ENCODE measurements at regions not wholly inside any gene's neighbourhood (a gene's known extent, or its start where the extent isn't known, plus 50 kb on each side); places are given as distances from the start of the nearest gene placed in this dataset.

DNA sequence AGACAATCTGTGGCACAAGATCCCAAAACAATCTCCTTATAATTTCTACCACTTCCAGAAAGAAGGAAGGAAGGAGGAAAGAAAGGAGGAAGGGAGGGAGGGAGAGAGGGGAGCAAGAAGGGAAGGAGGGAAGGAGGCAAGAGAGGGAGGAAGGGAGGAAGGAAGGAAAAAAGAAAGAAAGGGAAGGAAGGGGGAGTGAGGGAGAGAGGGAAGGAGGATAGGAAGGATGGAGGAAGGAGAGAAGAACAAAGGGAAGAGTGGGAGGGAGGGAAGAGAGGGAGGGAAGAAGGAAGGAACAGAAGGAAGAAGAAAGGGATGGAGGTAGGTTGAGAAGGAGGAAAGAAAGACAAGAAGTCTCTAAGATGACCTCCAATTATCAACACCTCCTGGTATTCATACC, 185.5 kb upstream of the NFE2L3 start:
- DNase-seq = no peak

DNA sequence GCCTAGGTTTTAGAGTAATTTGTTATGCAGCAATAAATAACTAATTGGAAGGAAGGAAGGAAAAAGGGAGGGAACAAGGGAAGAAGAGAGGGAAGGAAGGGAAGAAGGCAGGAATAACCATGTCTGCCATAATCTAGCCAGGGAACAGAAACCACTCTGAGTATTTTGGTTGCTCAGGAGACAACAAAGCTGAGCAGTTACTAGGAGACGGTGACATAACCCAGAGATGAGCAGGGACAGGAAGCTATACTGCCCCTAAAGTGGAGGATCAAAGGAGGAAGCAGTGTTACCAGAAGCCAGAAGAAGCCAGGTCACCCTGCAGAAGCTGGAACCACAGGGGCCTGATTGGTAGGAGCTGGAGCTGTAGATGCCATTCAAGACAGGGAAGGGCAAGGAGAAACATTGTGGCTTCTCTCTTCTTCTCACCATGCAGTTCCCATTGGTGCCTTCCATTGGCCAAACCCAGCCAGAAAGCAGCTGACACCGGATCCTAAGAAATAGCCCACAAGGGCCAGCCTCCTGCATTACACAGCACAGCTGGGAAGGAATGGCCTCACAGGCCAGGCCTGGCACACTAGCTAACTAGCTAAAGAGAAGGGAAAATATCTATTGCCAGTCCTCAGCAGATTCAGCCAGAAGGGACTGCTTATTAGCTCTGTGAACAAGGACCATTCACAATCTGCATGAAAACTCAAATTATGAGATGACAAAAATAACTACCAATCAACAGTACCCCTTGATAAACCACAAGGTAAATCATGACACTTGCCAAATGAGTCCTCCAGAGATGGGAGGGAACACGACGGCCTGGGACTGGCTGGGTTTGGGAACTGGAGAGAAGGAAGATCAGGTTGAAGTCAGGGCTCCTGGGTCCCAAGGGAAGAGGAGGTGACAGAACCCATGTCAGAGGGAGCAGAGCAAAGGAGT, 184.5 kb upstream of the NFE2L3 start:
- no peak for DNase-seq

GRCh38 chr7:25968205-25968993, 183.6 kb upstream of the NFE2L3 start:
- DNase-seq = no peak

GRCh38 chr7:25970356-25970755, 181.6 kb upstream of the NFE2L3 start:
- no peak for DNase-seq

GRCh38 chr7:25970911-25971310, 181.1 kb upstream of the NFE2L3 start:
- no peak for DNase-seq

- DNase-seq = no peak
Measured at GRCh38 chr7:25976630-25977029, 175.4 kb upstream of the NFE2L3 start.

DNA sequence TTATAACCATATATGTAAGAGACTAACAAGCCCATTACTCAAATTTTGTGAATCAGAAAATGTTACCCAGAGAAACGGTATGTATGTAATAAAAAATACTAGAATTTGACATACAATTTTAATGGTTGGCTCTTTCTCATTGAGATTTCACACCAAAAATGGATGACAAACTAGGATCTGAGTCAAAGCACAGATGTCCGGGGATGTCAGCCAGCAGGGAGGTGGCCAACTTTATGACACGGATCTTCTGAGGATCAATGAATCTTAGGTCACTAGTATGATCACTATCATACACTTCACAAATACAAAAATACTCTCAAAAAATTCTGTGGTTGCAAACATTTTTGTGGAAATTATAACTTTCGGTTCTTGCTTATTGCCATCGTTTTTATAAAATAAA, 173.5 kb upstream of the NFE2L3 start:
- DNase-seq = no peak

- no peak for DNase-seq
Measured at GRCh38 chr7:25979605-25980004, 172.4 kb upstream of the NFE2L3 start.

DNA sequence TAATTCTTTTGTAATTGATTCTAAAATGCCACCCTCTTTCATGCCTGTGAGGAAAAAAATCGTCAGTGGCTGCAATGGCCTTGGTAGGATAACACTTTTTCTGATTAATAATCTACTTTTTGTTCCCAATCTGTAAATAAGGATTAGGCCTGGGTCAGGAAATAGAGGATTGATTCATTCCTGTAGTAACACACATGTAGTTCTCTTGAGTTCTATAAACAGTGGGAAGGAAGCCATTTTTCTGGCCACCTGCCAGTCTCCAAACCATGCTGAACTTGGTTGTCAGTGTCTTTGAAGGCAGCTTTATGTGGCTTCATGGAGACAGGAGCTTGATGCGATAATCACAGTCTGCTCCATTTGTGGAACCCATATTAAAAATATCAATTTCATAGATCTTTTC, 169.3 kb upstream of the NFE2L3 start:
- no peak for DNase-seq

- DNase-seq = no peak
Measured at GRCh38 chr7:25985196-25985595, 166.8 kb upstream of the NFE2L3 start.

DNA sequence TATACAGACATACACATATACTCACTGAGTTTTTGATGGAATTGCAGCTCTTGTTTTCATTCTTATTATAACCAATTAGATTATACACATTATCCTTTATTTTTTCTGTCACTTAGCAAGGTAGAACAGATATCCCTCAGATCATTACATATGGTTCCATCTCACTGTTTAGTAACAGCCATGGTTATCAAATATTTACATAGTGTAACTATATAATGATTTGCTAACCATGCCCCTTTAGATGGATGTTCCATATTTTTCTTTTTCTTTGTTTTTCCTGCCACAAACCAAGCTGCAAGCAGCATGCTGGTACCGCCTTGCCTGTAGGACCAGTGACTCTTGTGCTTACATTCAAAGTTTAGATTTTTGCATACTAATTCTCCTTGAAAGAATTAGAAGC, 163.4 kb upstream of the NFE2L3 start:
- no peak for DNase-seq

DNA sequence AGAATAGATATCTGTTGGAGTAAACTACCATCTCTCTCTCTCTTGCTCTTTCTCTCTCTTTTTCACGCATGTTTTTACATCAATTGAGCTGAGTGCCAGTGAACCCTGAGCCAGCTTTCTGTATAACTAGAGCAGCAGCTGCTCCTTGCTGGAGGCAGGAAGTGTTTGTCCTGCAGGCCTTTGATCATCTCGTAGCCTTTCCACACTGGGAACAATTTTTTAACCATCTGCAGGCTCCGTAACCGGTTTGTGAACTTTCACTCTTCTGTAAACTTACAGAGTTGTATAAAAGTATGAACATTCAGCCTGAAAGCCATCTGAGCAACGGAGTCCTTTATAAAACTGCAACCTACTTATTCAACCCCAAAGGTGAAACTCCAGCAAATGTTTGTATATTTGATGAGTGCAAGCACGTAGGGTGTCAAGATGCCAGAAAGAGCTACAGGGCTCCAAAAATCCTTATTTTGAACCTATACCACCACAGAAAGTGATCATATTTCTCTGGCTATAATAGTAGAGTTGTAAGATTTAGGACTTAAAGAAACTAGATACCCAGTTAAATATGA, 162.8 kb upstream of the NFE2L3 start:
- DNase-seq = no peak

DNA sequence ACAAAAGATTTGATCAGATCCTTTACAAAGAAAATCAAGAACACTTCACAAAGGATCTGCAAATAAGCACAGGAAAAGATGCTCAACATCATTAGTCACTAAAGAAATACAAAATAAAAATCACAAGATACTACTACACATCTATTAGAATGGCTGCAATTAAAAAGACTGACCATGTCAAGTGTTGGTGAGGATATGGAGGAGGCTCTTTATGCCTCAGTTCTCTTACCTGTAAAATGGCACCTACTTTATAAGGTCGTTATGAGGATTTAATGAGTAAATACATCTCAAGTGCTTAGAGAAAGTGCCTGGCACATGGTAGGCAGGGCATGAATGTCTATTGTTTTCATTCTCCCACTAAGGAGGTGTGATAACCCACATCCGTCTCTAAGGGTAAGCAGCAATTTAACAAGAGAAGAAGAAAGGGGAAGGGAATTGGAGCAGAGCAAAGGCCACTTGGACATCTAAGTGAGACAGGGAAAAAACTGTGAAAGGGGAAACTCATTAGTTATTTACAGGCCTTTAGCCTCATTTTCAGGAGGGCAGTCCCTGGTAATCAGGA, 157.5 kb upstream of the NFE2L3 start:
- no peak for DNase-seq

- DNase-seq = no peak
Measured at GRCh38 chr7:25995216-25995615, 156.8 kb upstream of the NFE2L3 start.

- DNase-seq = no peak
Measured at GRCh38 chr7:25996006-25996408, 156.0 kb upstream of the NFE2L3 start.

- no peak for DNase-seq
Measured at GRCh38 chr7:25998499-25998898, 153.5 kb upstream of the NFE2L3 start.

- DNase-seq = no peak
Measured at GRCh38 chr7:26000841-26001240, 151.2 kb upstream of the NFE2L3 start.

GRCh38 chr7:26001662-26002244, 150.2 kb upstream of the NFE2L3 start:
- no peak for DNase-seq

GRCh38 chr7:26005683-26006410, 146.2 kb upstream of the NFE2L3 start:
- no peak for DNase-seq

- DNase-seq = no peak
Measured at GRCh38 chr7:26006426-26006825, 145.6 kb upstream of the NFE2L3 start.

- no peak for DNase-seq
Measured at GRCh38 chr7:26007510-26007909, 144.5 kb upstream of the NFE2L3 start.

DNA sequence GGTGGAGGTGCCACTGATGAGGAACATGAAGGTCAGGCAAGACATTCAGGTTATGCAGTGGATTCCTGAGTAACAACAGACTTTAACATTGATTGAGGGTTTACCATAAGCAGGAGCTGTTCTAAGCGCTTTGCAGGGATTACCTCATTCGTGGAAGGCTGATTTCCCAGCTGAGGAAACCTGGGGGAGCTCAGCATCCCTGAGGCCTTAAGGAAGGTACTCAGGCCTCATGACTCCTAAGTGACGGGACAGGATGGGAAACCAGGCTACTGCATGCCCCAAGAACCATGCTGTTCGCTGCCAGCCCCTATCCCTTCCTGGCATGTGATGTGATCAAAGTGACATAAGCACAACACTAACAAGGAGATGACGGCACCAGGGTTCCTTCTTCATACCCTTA, 143.6 kb upstream of the NFE2L3 start:
- DNase-seq = no peak

All from EL (cell line).